WERI-Rb-1 (cell line): ENCODE measurements at regions not wholly inside any gene's neighbourhood (a gene's known extent, or its start where the extent isn't known, plus 50 kb on each side); places are given as distances from the start of the nearest gene placed in this dataset.

ENCODE experiments used
- DNase-seq: peaks from one replicate; pipeline ENCODE4 v3.0.0-alpha.2; 2020
- H3K27ac ChIP-seq: fragments of 250-450 bp; sonication (Bioruptor Pico); 2 replicates; pipeline ENCODE4 v1.5.1; 2020; ENCODE audit warnings: mild to moderate bottlenecking, moderate library complexity
- H3K27me3 ChIP-seq: fragments of 250-450 bp; sonication (Bioruptor Pico); 2 replicates; pipeline ENCODE4 v1.5.1; 2021; ENCODE audit warnings: mild to moderate bottlenecking, low read depth, moderate library complexity; ENCODE audit not compliant: insufficient read depth, severe bottlenecking
- H3K36me3 ChIP-seq: fragments of 250-450 bp; sonication (Bioruptor Pico); 2 replicates; pipeline ENCODE4 v1.5.1; 2020; ENCODE audit warnings: mild to moderate bottlenecking, moderate library complexity
- H3K4me3 ChIP-seq: 2 replicates; pipeline ENCODE4 v1.5.1; 2011; ENCODE audit warnings: low read depth, mild to moderate bottlenecking, control low read depth, low read length
- H3K9me3 ChIP-seq: fragments of 250-450 bp; sonication (Bioruptor Pico); 2 replicates; pipeline ENCODE4 v1.5.1; 2021; ENCODE audit warnings: mild to moderate bottlenecking, moderate library complexity; ENCODE audit not compliant: severe bottlenecking
- TF ChIP-seq, protein P1 (sequence below): IDR thresholded peaks from 2 replicates; pipeline ENCODE4 v1.5.1; 2011; ENCODE audit warnings: low read depth, mild to moderate bottlenecking, control low read depth, inconsistent platforms, low read length

DNA sequence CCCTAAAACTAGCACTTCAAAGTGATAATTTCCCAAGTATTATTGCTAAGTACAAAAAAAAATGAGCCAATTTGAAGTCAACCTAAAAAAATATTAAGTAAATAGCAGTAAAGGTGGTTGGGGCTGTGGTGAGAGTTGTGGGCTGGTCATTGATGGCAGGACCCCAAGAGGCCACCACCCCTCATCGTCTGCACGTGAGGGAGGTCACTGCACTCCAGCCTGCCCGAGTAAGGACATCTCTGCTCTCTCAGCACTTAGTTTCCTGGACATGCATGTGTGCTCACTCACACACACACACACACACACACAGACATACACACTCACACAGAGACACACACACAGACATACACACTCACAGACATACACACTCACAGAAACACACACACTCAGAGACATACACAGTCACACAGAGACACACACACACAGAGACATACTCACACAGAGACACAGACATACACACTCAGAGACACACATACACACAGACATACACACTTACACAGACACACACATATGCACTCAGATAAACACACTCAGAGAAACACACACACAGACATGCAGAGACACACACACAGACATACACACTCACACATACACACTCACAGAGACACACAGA, 127.2 kb upstream of the SOX1 start:
- H3K27ac ChIP-seq: no peak overlapping the region
- TF ChIP-seq, protein P1, sequence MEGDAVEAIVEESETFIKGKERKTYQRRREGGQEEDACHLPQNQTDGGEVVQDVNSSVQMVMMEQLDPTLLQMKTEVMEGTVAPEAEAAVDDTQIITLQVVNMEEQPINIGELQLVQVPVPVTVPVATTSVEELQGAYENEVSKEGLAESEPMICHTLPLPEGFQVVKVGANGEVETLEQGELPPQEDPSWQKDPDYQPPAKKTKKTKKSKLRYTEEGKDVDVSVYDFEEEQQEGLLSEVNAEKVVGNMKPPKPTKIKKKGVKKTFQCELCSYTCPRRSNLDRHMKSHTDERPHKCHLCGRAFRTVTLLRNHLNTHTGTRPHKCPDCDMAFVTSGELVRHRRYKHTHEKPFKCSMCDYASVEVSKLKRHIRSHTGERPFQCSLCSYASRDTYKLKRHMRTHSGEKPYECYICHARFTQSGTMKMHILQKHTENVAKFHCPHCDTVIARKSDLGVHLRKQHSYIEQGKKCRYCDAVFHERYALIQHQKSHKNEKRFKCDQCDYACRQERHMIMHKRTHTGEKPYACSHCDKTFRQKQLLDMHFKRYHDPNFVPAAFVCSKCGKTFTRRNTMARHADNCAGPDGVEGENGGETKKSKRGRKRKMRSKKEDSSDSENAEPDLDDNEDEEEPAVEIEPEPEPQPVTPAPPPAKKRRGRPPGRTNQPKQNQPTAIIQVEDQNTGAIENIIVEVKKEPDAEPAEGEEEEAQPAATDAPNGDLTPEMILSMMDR: no peak
- no peaks in the 10 kb centered on the region for H3K36me3 ChIP-seq
- no peak for DNase-seq
- H3K27me3 ChIP-seq: peaks cover 98% of the 10 kb centered on the region
- H3K4me3 ChIP-seq: no peak overlapping the region
- no peaks in the 10 kb centered on the region for H3K9me3 ChIP-seq

DNA sequence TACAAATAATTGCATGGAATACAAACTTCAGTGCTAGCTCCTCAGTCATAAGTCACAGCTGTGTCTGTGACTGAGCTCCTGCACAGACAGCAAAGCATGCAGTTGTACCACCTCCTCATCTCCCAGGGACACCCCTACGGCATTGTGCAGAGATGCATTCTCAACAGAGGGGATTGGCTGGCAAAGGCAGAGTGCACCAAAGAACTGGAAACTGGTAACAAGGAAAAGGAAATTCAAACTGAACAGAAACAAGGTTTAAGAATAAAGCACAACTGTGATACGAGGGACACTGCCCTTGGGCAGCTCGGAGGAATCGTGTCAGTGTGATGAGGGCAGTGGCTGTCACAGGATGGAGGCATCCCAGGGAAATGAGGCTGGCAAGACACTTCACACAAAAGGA, 126.1 kb upstream of the SOX1 start:
- no peak for DNase-seq
- Histone ChIP-seq H3K27ac (no peak overlapping the region), H3K4me3 (no peak overlapping the region), H3K9me3 (no peaks in the 10 kb centered on the region), H3K27me3 (peaks cover 97% of the 10 kb centered on the region), H3K36me3 (no peaks in the 10 kb centered on the region)
- TF ChIP-seq, protein P1: no peak

DNA sequence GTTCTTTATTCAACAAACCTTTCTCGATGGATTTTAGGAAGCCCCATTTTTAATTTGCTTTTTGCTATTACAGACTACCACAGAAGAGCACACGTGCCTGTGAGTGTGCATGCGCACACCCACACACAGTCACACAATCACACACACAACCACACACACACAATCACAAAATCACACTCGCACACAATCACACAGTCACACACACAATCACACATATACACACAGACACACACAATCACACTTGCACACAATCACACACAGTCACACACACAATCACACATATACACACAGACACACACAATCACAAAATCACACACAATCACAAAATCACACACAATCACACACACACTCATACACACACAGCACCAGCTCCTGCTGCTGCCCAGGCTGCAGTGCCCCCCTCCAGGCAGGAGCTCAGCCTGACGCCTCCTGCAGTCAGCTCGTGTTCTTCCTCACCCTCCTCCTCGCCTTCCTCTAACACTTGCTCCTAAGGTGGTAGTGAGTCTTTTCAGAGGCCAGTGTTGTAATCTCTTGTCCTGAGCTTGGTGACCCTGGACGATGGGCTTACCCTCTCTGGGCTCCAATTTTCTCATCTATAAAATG, 125.0 kb upstream of the SOX1 start:
- Histone ChIP-seq H3K4me3 (no peak overlapping the region), H3K9me3 (no peaks in the 10 kb centered on the region), H3K27ac (no peak overlapping the region), H3K27me3 (peaks cover 97% of the 10 kb centered on the region), H3K36me3 (no peaks in the 10 kb centered on the region)
- DNase-seq: no peak
- TF ChIP-seq, protein P1: no peak

DNA sequence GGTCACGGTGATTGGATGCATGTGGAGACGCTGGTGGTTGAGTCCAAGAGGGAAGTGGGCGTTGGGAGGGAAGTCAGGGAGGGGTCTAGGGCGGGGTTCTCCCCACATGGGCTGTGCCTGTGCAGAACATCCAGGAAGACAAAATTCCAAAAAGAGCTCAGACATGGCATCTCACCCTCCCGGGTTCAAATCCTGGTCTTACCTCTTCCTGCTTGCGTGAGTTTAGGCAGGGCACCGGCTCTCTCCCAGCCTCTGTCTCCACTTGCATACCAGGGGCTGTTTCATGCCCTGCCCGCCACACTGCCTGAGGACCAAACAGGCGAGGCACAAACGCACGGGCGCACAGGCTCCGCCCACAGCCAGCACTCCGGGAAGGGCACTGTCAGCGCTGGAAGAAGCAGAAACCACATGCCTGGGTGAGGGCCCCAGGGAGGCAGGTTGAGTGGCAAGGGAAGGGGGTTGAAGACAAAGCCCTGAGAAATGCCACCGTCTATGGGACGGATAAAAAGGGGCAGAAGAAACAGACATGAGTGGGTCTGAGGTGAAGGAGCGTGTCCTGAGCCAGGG, 123.6 kb upstream of the SOX1 start:
- Histone ChIP-seq H3K27me3 (peaks cover 97% of the 10 kb centered on the region), H3K4me3 (no peak overlapping the region), H3K36me3 (no peaks in the 10 kb centered on the region), H3K9me3 (no peaks in the 10 kb centered on the region), H3K27ac (no peak overlapping the region)
- no peak for DNase-seq
- TF ChIP-seq, protein P1: no peak

DNA sequence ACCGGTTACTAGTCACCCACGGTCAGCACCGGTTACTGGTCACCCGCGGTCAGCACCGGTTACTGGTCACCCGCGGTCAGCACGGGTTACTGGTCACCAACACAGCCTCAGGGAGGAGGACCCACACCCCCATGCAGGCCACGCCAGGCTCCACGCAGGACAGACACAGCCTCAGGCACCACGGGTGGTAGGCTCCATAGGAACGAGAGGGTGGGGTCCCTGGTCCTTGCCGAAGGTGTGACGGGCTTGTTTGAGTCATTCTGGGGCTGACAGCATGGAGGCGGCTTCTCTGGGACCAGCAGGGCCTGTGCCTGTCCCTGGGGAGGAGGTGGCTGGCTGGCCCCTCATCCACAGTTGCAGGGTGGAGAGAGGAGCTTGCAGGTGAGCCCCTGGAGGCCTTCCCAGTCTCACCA, 122.8 kb upstream of the SOX1 start:
- Histone ChIP-seq H3K4me3 (no peak overlapping the region), H3K36me3 (no peaks in the 10 kb centered on the region), H3K9me3 (no peaks in the 10 kb centered on the region), H3K27me3 (peaks cover 97% of the 10 kb centered on the region), H3K27ac (no peak overlapping the region)
- TF ChIP-seq, protein P1: no peak
- DNase-seq: no peak
